ENCODE measurements at regions not wholly inside any gene's neighbourhood (a gene's known extent, or its start where the extent isn't known, plus 50 kb on each side); places are given as distances from the start of the nearest gene placed in this dataset.

GRCh38 chr4:71188951-71189350, 149.9 kb upstream of the SLC4A4 start:
- no peak for TF ChIP-seq CTCF (IDR thresholded peaks at IDR 0.05)
- no peak for TF ChIP-seq POLR2A (IDR thresholded peaks at IDR 0.05)
